HepG2 (cell line): ENCODE measurements at regions not wholly inside any gene's neighbourhood (a gene's known extent, or its start where the extent isn't known, plus 50 kb on each side); places are given as distances from the start of the nearest gene placed in this dataset.
A peak's percentile ranks its signal among the peaks of the same experiment; 100 is the strongest.

Source experiments
- HIVEP1 ChIP-seq: sonication (generic); formaldehyde crosslinking; IDR thresholded peaks from 2 replicates; pipeline ENCODE4 v1.4.0; 2020; ENCODE audit warnings: mild to moderate bottlenecking, missing genetic modification reagents
- KAT2B ChIP-seq: fragments of 150-350 bp; IDR thresholded peaks from 2 replicates; pipeline ENCODE4 v1.6.1; 2014; ENCODE audit warnings: low read depth, low read length, borderline replicate concordance
- PITX1 ChIP-seq: sonication (generic); formaldehyde crosslinking; IDR thresholded peaks from 2 replicates; pipeline ENCODE4 v1.5.1; 2020; ENCODE audit warnings: mild to moderate bottlenecking, missing genetic modification reagents
- RBM22 ChIP-seq: fragments of 200-400 bp; formaldehyde crosslinking; optimal IDR thresholded peaks from 2 replicates; pipeline ENCODE3; 2017; ENCODE audit warnings: mild to moderate bottlenecking, low read length, moderate library complexity
- ZNF24 ChIP-seq: fragments of 450-650 bp; IDR thresholded peaks from 2 replicates; pipeline ENCODE4 v1.6.1; 2017; ENCODE audit warnings: antibody characterized with exemption, mild to moderate bottlenecking
- ZNF331 ChIP-seq: sonication (generic); formaldehyde crosslinking; IDR thresholded peaks from 2 replicates; pipeline ENCODE4 v1.4.0; 2020; ENCODE audit warnings: missing genetic modification reagents
- TF ChIP-seq, protein P1 (sequence below): sonication (generic); formaldehyde crosslinking; IDR thresholded peaks from 2 replicates; pipeline ENCODE4 v1.8.1; 2022; ENCODE audit warnings: low read depth, mild to moderate bottlenecking, missing genetic modification reagents
- TF ChIP-seq, protein P2 (sequence below): sonication (generic); formaldehyde crosslinking; IDR thresholded peaks from 2 replicates; pipeline ENCODE4; 2020; ENCODE audit warnings: missing genetic modification reagents, mild to moderate bottlenecking, borderline replicate concordance
- TF ChIP-seq, protein P3 (sequence below): sonication (generic); formaldehyde crosslinking; IDR thresholded peaks from 2 replicates; pipeline ENCODE4 v1.5.0; 2020; ENCODE audit warnings: mild to moderate bottlenecking, missing genetic modification reagents
- TF ChIP-seq, protein P4 (sequence below): sonication (generic); formaldehyde crosslinking; IDR thresholded peaks from 2 replicates; pipeline ENCODE4 v1.8.0; 2022; ENCODE audit warnings: mild to moderate bottlenecking, missing genetic modification reagents, borderline replicate concordance
- TF ChIP-seq, protein P5 (sequence below): IDR thresholded peaks from 2 replicates; pipeline ENCODE4 v1.6.1; 2016; ENCODE audit warnings: low read depth, missing genetic modification reagents, missing compliant biosample characterization
- TF ChIP-seq, protein P6 (sequence below): IDR thresholded peaks from 2 replicates; pipeline ENCODE4 v1.6.1; 2016; ENCODE audit warnings: mild to moderate bottlenecking, missing biosample characterization, missing genetic modification reagents
- TF ChIP-seq, protein P7 (sequence below): IDR thresholded peaks from 2 replicates; pipeline ENCODE4 v1.6.1; 2016; ENCODE audit warnings: low read depth, borderline replicate concordance

DNA sequence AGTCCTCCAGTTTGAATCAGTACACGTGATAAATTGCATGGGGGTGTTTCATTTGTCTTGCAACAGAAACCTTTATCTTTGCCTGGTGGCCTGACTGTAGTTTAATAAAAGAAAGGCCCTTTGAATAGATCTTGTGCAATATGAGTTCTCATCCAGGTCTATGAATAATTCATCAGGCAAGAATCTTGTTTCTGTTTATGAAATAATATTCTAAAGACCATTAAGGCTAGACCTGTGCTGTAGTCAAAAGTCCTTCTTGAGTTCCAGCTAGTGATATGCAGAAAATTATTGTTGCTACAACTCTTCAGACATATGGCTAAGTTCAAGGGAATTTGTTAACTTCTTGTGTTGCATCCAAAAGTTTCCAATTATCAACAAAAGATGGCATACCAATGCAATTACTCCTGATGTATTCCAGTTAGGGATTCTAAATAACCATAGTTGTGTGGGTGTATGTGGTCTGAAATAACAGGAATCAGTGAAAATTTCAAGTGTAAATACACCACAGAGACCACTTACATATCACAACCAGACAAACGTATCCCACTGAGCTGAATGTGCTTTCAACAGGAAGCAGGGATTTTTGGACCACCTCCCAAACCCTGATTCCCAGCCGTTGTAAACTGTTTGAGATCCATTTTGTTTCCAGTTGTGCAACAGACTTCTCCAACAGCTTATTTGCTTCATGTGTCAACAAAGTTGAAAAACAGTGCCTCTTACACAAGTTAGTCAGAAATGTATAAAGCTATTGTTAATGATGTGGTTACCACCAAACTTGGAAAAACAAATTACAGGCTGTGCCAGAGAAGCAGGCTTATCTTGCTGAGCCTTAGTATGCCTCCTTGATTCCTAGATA, 54.7 kb upstream of the BICC1 start (continued):
- TF ChIP-seq, protein P1, sequence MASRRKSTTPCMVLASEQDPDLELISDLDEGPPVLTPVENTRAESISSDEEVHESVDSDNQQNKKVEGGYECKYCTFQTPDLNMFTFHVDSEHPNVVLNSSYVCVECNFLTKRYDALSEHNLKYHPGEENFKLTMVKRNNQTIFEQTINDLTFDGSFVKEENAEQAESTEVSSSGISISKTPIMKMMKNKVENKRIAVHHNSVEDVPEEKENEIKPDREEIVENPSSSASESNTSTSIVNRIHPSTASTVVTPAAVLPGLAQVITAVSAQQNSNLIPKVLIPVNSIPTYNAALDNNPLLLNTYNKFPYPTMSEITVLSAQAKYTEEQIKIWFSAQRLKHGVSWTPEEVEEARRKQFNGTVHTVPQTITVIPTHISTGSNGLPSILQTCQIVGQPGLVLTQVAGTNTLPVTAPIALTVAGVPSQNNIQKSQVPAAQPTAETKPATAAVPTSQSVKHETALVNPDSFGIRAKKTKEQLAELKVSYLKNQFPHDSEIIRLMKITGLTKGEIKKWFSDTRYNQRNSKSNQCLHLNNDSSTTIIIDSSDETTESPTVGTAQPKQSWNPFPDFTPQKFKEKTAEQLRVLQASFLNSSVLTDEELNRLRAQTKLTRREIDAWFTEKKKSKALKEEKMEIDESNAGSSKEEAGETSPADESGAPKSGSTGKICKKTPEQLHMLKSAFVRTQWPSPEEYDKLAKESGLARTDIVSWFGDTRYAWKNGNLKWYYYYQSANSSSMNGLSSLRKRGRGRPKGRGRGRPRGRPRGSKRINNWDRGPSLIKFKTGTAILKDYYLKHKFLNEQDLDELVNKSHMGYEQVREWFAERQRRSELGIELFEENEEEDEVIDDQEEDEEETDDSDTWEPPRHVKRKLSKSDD, result no peak
- TF ChIP-seq PITX1 (CRISPR knock-in tag) (no peak), ZNF24 (no peak), ZNF331 (CRISPR knock-in tag) (peak; percentile 27; the same call in 1 of the 2 replicates), RBM22 (no peak), HIVEP1 (CRISPR knock-in tag) (no peak), KAT2B (no peak)
- TF ChIP-seq, protein P2, sequence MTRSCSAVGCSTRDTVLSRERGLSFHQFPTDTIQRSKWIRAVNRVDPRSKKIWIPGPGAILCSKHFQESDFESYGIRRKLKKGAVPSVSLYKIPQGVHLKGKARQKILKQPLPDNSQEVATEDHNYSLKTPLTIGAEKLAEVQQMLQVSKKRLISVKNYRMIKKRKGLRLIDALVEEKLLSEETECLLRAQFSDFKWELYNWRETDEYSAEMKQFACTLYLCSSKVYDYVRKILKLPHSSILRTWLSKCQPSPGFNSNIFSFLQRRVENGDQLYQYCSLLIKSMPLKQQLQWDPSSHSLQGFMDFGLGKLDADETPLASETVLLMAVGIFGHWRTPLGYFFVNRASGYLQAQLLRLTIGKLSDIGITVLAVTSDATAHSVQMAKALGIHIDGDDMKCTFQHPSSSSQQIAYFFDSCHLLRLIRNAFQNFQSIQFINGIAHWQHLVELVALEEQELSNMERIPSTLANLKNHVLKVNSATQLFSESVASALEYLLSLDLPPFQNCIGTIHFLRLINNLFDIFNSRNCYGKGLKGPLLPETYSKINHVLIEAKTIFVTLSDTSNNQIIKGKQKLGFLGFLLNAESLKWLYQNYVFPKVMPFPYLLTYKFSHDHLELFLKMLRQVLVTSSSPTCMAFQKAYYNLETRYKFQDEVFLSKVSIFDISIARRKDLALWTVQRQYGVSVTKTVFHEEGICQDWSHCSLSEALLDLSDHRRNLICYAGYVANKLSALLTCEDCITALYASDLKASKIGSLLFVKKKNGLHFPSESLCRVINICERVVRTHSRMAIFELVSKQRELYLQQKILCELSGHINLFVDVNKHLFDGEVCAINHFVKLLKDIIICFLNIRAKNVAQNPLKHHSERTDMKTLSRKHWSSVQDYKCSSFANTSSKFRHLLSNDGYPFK, result no peak
- TF ChIP-seq, protein P3, sequence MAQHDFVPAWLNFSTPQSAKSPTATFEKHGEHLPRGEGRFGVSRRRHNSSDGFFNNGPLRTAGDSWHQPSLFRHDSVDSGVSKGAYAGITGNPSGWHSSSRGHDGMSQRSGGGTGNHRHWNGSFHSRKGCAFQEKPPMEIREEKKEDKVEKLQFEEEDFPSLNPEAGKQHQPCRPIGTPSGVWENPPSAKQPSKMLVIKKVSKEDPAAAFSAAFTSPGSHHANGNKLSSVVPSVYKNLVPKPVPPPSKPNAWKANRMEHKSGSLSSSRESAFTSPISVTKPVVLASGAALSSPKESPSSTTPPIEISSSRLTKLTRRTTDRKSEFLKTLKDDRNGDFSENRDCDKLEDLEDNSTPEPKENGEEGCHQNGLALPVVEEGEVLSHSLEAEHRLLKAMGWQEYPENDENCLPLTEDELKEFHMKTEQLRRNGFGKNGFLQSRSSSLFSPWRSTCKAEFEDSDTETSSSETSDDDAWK, result no peak
- TF ChIP-seq, protein P4, sequence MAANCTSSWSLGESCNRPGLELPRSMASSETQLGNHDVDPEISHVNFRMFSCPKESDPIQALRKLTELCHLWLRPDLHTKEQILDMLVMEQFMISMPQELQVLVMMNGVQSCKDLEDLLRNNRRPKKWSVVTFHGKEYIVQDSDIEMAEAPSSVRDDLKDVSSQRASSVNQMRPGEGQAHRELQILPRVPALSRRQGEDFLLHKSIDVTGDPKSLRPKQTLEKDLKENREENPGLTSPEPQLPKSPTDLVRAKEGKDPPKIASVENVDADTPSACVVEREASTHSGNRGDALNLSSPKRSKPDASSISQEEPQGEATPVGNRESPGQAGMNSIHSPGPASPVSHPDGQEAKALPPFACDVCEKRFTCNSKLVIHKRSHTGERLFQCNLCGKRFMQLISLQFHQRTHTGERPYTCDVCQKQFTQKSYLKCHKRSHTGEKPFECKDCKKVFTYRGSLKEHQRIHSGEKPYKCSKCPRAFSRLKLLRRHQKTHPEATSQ (CRISPR knock-in tag), result no peak
- TF ChIP-seq, protein P5, sequence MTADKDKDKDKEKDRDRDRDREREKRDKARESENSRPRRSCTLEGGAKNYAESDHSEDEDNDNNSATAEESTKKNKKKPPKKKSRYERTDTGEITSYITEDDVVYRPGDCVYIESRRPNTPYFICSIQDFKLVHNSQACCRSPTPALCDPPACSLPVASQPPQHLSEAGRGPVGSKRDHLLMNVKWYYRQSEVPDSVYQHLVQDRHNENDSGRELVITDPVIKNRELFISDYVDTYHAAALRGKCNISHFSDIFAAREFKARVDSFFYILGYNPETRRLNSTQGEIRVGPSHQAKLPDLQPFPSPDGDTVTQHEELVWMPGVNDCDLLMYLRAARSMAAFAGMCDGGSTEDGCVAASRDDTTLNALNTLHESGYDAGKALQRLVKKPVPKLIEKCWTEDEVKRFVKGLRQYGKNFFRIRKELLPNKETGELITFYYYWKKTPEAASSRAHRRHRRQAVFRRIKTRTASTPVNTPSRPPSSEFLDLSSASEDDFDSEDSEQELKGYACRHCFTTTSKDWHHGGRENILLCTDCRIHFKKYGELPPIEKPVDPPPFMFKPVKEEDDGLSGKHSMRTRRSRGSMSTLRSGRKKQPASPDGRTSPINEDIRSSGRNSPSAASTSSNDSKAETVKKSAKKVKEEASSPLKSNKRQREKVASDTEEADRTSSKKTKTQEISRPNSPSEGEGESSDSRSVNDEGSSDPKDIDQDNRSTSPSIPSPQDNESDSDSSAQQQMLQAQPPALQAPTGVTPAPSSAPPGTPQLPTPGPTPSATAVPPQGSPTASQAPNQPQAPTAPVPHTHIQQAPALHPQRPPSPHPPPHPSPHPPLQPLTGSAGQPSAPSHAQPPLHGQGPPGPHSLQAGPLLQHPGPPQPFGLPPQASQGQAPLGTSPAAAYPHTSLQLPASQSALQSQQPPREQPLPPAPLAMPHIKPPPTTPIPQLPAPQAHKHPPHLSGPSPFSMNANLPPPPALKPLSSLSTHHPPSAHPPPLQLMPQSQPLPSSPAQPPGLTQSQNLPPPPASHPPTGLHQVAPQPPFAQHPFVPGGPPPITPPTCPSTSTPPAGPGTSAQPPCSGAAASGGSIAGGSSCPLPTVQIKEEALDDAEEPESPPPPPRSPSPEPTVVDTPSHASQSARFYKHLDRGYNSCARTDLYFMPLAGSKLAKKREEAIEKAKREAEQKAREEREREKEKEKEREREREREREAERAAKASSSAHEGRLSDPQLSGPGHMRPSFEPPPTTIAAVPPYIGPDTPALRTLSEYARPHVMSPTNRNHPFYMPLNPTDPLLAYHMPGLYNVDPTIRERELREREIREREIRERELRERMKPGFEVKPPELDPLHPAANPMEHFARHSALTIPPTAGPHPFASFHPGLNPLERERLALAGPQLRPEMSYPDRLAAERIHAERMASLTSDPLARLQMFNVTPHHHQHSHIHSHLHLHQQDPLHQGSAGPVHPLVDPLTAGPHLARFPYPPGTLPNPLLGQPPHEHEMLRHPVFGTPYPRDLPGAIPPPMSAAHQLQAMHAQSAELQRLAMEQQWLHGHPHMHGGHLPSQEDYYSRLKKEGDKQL, result no peak
- TF ChIP-seq, protein P6, sequence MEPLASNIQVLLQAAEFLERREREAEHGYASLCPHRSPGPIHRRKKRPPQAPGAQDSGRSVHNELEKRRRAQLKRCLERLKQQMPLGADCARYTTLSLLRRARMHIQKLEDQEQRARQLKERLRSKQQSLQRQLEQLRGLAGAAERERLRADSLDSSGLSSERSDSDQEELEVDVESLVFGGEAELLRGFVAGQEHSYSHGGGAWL (CRISPR knock-in tag), result no peak
- TF ChIP-seq, protein P7, sequence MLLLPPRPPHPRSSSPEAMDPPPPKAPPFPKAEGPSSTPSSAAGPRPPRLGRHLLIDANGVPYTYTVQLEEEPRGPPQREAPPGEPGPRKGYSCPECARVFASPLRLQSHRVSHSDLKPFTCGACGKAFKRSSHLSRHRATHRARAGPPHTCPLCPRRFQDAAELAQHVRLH, result no peak
